Small intestine (tissue), 7 donors: ENCODE measurements at regions not wholly inside any gene's neighbourhood (a gene's known extent, or its start where the extent isn't known, plus 50 kb on each side); places are given as distances from the start of the nearest gene placed in this dataset.

Experiments used
- DNase-seq, 2 donors: peaks; one replicate each; pipeline versions ENCODE4 v3.0.0 to v3.0.0-alpha.2; 2013
- FAIRE-seq: peaks from 2 replicates; lab custom pipeline; 2012; peaks lifted over from hg19 to GRCh38; lab: Jason Lieb, UNC
- H3K27ac ChIP-seq, 3 donors: one replicate each; pipeline ENCODE4 v1.5.1; 2013; ENCODE audit warnings: low read length in 2 of 3, mild to moderate bottlenecking in 2 of 3, control low read depth in 1 of 3, inconsistent platforms in 1 of 3, low read depth in 1 of 3, moderate library complexity in 1 of 3
- H3K27me3 ChIP-seq, 3 donors: one replicate each; pipeline ENCODE4 v1.6.1; 2013; ENCODE audit warnings: low read length in 3 of 3, inconsistent platforms in 1 of 3; ENCODE audit not compliant: control insufficient read depth in 3 of 3, insufficient read depth in 3 of 3
- H3K36me3 ChIP-seq, 3 donors: one replicate each; pipeline ENCODE4 v1.6.1; 2013; ENCODE audit warnings: low read length in 3 of 3, inconsistent platforms in 1 of 3, low read depth in 1 of 3, mild to moderate bottlenecking in 1 of 3, moderate library complexity in 1 of 3; ENCODE audit not compliant: control insufficient read depth in 3 of 3, insufficient read depth in 2 of 3
- H3K4me1 ChIP-seq, 3 donors: one replicate each; pipeline ENCODE4 v1.6.1; 2013; ENCODE audit warnings: low read length in 2 of 3, inconsistent platforms in 1 of 3, low read depth in 1 of 3, mild to moderate bottlenecking in 1 of 3, moderate library complexity in 1 of 3; ENCODE audit not compliant: control insufficient read depth in 3 of 3, insufficient read depth in 2 of 3
- H3K4me3 ChIP-seq, 3 donors: one replicate each; pipeline ENCODE4 v1.5.1; 2013; ENCODE audit warnings: low read length in 3 of 3, control low read depth in 1 of 3, inconsistent platforms in 1 of 3, low read depth in 1 of 3, mild to moderate bottlenecking in 1 of 3, moderate library complexity in 1 of 3
- H3K9me3 ChIP-seq, 2 donors: one replicate each; pipeline ENCODE4 v1.6.1; 2013; ENCODE audit warnings: low read depth in 1 of 2, low read length in 1 of 2; ENCODE audit not compliant: control insufficient read depth in 2 of 2, insufficient read depth in 1 of 2
- whole genome bisulfite sequencing, 3 donors: extraction: QIAGEN DNeasy Blood & Tissue Kit; methylation state at CpG; one replicate each; pipeline ENCODE4 v1.1.7; 2013; 5-methylcytosine and 5-hydroxymethylcytosine counted together
- donor health status: healthy with polysubstance abuse.
- donor health status: control.
- donor health status: control.
- donor health status: Bipolar disorder and iron deficiency.
- donor health status: healthy.

DNA sequence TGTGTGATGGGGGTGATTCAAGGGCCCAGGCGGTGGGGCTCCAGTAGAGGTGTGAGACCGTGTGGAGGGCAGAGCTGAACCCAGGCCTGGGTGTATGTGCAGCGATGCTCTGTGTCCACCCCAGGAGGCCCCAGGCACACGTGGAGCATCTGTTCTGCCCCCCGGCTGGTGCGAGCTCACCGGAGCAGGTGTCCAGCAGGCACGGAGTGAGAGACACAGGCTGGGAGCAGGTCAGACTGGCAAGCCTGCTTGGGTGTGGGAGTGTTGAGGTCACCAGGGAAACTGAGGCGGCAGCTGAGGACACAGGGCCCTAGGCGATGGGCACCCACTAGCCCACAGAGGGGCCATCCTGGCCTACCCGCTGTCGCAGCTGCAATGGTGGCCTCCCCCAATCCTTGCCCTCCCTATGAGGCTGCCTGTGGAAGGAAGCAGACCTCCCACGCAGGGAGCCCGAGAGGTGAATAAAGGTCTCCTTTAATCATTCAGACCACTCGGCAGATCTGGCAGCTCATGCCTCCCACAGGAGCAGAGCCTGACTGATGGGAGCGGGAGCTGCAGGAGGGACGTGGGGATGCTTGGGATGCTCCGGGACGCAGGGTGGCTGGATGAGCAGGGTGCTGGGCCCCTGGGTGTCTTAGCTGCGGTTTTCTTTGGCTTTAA, 1165.1 kb downstream of the BRD1 start:
- Histone ChIP-seq H3K27me3 (no peaks in the 10 kb centered on the region), H3K36me3 (no peaks in the 10 kb centered on the region), H3K4me1 (no peaks in the 10 kb centered on the region), H3K9me3 (peaks cover 0 to 3% of the 10 kb centered on the region in 2 donors), H3K27ac (no peak overlapping the region), H3K4me3 (no peak overlapping the region)
- FAIRE-seq (no peak), DNase-seq (no peak)
- 85 to 90% (median 86%) methylated on average over 20 of the region's 20 CpGs for WGBS, 3 donors

DNA sequence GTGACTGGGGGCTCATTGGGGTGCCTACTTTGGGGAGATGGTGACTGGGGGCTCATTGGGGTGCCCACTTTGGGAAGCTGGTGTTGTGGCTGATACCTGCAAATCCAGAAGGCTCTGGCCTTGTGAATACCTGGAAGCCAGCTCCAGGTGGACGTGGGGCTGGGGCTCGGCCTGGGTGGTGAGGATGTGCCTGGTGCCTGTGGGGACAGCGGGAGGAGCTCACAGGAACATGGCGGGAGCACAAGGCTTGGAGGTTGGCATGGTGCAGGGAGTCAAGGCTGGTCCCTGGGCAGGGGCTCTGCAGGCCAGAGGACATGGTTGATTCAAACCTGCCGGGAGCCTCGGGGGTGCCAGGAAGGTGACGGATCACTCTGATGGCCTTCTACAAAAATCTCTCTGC, 1165.7 kb downstream of the BRD1 start:
- Histone ChIP-seq H3K27me3 (no peaks in the 10 kb centered on the region), H3K27ac (no peak overlapping the region), H3K9me3 (peaks cover 0 to 3% of the 10 kb centered on the region in 2 donors), H3K4me1 (no peaks in the 10 kb centered on the region), H3K4me3 (no peak overlapping the region), H3K36me3 (no peaks in the 10 kb centered on the region)
- DNase-seq (no peak), FAIRE-seq (no peak)
- 60 to 89% (median 82%) methylated on average over 7 of the region's 7 CpGs for WGBS, 3 donors

DNA sequence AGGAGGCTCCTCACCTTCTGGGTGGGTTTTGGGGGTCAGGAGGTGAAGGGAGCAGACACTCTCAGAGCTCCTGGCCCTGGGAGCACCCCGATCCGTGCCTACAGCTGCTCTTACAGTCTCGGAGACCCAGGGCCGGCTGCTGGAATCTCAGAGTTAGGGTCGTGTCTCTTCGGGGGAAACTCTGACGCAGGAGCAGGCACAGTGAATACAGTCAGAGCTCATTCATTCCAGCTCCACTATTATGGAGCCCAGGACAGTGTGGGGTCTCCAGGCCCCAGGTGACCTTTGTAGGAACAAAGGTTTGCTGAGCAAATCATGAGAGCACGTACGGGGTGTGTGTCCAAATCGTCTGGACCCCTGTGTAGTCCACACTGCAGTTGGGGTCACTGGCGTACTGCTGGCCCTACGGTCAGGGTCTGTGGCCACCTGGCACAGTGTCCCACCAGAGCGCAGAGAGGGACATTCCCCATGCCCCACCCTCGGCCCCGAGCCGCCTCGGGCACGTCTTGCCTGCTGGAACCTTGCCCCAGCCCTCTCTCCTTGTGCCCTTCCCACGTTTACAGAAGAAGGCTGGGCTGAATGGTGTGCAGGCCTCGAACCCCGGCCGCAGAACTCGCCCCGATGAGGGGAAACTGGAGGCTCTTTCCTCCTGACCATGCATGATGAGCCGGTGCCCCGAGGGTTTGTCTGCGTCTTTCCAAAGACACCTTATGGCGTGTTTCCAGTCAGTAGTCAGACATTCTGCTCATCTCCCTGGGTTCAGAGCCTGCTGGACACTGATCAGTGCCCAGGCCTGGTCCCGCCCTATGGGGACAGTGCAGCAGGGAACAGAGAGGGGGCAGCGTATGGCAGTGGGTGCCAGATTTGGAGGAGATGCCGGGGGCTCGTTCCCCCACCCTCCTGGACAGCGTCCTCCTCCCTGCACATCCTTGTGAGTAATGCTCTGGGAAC, 1166.6 kb downstream of the BRD1 start:
- Histone ChIP-seq H3K9me3 (peaks cover 0 to 3% of the 10 kb centered on the region in 2 donors), H3K27ac (no peak overlapping the region), H3K27me3 (no peaks in the 10 kb centered on the region), H3K36me3 (no peaks in the 10 kb centered on the region), H3K4me1 (no peaks in the 10 kb centered on the region), H3K4me3 (no peak overlapping the region)
- FAIRE-seq (no peak), DNase-seq (no peak)
- 60 to 87% (median 61%) methylated on average over 31 to 33 of the region's 33 CpGs for WGBS, 3 donors

DNA sequence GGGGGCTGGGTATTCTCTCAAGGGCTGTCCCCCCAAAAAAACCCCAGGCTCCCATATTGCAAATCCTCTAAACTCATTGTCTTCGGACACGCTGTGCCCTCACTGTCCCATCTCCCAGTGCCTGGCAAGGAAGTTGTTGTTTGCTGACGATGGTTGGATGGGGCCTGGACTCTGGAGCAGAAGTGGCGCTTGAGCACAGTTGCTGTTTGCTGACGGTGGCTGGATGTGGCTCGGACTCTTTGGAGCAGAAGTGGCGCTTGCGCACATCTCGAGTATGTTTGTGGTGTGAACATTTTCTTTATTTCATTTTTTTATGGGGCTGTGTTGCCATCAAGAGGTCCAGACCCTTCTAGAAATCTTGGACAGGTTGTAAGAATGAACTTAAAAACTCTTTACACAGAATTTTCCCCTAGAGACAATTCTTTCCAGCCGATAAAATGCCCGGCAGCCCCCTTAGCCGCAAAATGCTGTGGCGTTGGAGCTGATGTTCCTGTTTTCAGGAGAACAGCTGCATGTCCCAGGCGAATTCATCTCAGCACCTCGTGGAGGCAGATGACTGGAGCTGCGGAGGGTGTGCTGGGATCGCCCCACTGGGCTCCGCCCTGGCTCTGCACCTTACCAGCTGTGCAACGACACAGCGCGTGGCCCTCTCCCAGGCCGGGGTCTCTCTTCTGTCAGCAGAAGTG, 1167.4 kb downstream of the BRD1 start:
- Histone ChIP-seq H3K4me1 (no peaks in the 10 kb centered on the region), H3K27me3 (no peaks in the 10 kb centered on the region), H3K27ac (no peak overlapping the region), H3K9me3 (peaks cover 0 to 3% of the 10 kb centered on the region in 2 donors), H3K4me3 (no peak overlapping the region), H3K36me3 (no peaks in the 10 kb centered on the region)
- WGBS, 3 donors: 73 to 88% (median 82%) methylated on average over 22 of the region's 22 CpGs
- DNase-seq: no peak
- no peak for FAIRE-seq

DNA sequence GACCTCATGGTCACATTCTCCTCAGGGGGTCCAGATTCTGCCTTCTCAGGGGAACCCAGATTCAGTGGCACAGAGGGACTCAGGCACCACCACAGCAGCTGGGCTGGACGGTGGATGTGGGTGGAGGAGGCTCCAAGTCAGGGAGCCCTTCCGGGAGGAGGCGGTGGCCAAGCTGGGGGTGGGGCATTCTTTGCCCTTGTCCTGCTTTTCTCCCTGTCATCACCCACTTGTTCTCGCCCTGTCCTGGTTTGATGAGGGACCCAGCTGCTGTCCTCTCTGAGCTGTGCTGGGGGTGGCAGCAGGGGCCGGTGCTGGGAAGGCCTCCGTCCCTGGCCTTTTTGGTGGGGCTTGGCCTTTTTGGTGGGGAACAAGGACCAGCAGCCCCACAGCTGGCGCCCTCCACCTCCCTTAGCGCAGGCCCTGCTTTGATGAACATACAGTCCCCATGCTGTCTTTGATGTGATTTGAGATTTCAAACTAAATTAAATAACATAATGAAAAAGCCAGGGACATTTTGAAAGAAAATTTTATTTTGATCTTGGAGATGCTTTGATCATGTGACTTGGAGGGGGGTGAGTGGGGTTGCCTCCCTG, 1168.2 kb downstream of the BRD1 start:
- Histone ChIP-seq H3K36me3 (no peaks in the 10 kb centered on the region), H3K4me1 (no peaks in the 10 kb centered on the region), H3K9me3 (peaks cover 0 to 3% of the 10 kb centered on the region in 2 donors), H3K27me3 (no peaks in the 10 kb centered on the region), H3K27ac (no peak overlapping the region), H3K4me3 (no peak overlapping the region)
- FAIRE-seq: no peak
- WGBS, 3 donors: 62 to 79% (median 68%) methylated on average over 8 of the region's 8 CpGs
- no peak for DNase-seq

DNA sequence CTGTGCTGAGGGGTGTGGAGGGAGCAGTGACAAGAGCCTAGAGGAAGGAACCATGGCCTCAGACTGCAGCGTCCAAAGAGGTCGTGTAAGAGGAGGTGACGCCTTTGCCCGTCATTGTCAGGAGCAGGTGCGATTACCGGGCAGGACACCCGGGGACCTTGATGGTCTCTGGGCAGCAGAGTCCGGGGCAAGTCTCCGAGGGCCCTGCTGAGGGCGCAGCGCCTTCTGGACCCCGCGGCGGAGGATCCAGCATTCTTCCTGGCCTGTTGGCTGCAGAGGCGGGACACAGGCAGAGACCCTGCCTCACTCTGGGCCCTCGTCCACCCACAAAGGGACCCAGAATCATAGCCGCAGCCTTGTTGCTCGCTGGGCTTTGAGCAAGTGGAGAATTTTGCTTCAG, 1168.8 kb downstream of the BRD1 start:
- FAIRE-seq: no peak

DNA sequence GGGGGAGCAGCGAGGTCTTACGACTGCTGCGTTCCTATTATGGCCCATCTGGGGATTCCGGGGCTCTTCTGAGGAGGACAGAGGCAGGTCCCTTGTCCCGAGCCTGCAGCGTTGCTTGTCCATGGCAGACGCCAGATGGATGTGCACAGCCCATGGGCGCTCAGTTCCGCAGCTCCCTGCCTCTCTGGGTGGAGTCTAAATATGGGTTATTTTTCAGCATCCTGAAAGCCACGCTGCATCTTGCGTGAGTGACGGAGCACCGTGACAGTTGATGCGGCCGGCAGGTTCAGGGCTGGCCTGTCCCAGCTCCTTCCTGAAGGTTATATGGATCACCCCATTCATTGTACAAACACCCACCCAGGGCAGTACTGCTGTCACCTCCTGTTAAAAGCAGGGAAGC, 1169.4 kb downstream of the BRD1 start:
- H3K4me3 ChIP-seq: no peak overlapping the region
- H3K9me3 ChIP-seq: peaks cover 0 to 2% of the 10 kb centered on the region in 2 donors
- no peaks in the 10 kb centered on the region for H3K27me3 ChIP-seq
- 83 to 92% (median 89%) methylated on average over 15 of the region's 15 CpGs for WGBS, 3 donors
- FAIRE-seq (no peak), DNase-seq (no peak)
- H3K36me3 ChIP-seq: no peaks in the 10 kb centered on the region
- H3K4me1 ChIP-seq: no peaks in the 10 kb centered on the region
- H3K27ac ChIP-seq: no peak overlapping the region

More for the DNA sequence above, 1168.8 kb downstream of the BRD1 start:
- no peak for DNase-seq
- no peaks in the 10 kb centered on the region for H3K27me3 ChIP-seq
- WGBS, 3 donors: 81 to 92% (median 84%) methylated on average over 14 to 18 of the region's 18 CpGs
- no peak overlapping the region for H3K27ac ChIP-seq
- no peaks in the 10 kb centered on the region for H3K4me1 ChIP-seq
- H3K9me3 ChIP-seq: peaks cover 0 to 3% of the 10 kb centered on the region in 2 donors
- H3K4me3 ChIP-seq: no peak overlapping the region
- no peaks in the 10 kb centered on the region for H3K36me3 ChIP-seq

DNA sequence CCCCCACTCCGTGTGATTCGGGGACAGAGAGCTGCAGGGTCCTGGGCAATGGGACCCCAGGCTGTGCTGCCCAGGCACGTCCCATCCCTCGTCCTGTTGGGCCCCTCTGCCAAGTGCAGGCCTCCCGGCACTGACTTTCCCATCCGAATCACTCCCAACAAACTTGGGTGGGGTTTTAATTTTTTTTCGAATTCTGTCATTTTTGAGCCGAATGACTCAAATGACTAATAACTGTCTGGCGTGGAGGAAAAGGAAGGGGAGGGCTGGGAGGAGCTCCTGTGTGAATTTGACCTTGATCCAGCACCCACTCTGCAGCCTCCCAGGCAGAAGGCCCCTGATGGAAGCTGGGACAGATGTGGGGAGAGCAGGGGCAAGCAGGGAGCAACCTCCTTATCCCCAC, 1173.2 kb downstream of the BRD1 start:
- Histone ChIP-seq H3K4me1 (no peaks in the 10 kb centered on the region), H3K9me3 (no peaks in the 10 kb centered on the region), H3K27me3 (no peaks in the 10 kb centered on the region), H3K27ac (no peak overlapping the region), H3K4me3 (no peak overlapping the region), H3K36me3 (no peaks in the 10 kb centered on the region)
- WGBS, 3 donors: 59 to 77% (median 72%) methylated on average over 9 of the region's 9 CpGs
- DNase-seq: no peak
- no peak for FAIRE-seq
